Panc1 (cell line): ENCODE measurements at regions not wholly inside any gene's neighbourhood (a gene's known extent, or its start where the extent isn't known, plus 50 kb on each side); places are given as distances from the start of the nearest gene placed in this dataset.

Source experiments
- ATAC-seq: fragments of 200-7000 bp; cut with Tn5 transposase; 2 replicates; pipeline ENCODE4 v1.9.1; 2020; ENCODE audit warnings: mild to moderate bottlenecking, moderate library complexity
- BruUV-seq: library from RNA; stranded (reverse); fragments of 400-500 nt; replicated peaks from 2 replicates; lab custom pipeline; 2021; lab: Mats Ljungman, UMichigan
- CTCF ChIA-PET: fragments of 300-600 bp; sonication (Branson Sonifier 250); formaldehyde crosslinking; loops from one replicate; lab custom pipeline; 2022; ENCODE audit warnings: antibody characterized with exemption; lab: Charles Lee
- POLR2A ChIA-PET: fragments of 300-600 bp; sonication (Branson Sonifier 250); formaldehyde crosslinking; loops from one replicate; lab custom pipeline; 2022; ENCODE audit warnings: antibody characterized with exemption; lab: Charles Lee
- DNase-seq: peaks from one replicate; pipeline ENCODE4 v3.0.0-alpha.2; 2010; ENCODE audit warnings: low read depth, low spot score
- H3K27ac ChIP-seq: 2 replicates; pipeline ENCODE4 v1.5.1; 2011; ENCODE audit warnings: mild to moderate bottlenecking, low read length, inconsistent platforms
- H3K27me3 ChIP-seq: fragments of 200-500 bp; sonication (Bioruptor generic); 2 replicates; pipeline ENCODE4 v1.6.0; 2014; ENCODE audit warnings: low read length, inconsistent platforms; ENCODE audit not compliant: control insufficient read depth, insufficient read depth
- H3K36me3 ChIP-seq: fragments of 200-500 bp; sonication (Bioruptor generic); 2 replicates; pipeline ENCODE4 v1.5.1; 2014; ENCODE audit warnings: inconsistent platforms, mild to moderate bottlenecking, low read length, moderate library complexity; ENCODE audit not compliant: control insufficient read depth, insufficient read depth
- H3K4me1 ChIP-seq: 2 replicates; pipeline ENCODE4 v1.5.1; 2011; ENCODE audit warnings: inconsistent platforms, mild to moderate bottlenecking, low read length, moderate library complexity; ENCODE audit not compliant: control insufficient read depth, insufficient read depth
- H3K4me3 ChIP-seq, 2 experiments: 2 replicates each; pipeline ENCODE4 v1.5.1; 2011 to 2012; ENCODE audit warnings: low read depth in 2 of 2, low read length in 2 of 2, mild to moderate bottlenecking in 2 of 2, inconsistent platforms in 1 of 2, moderate library complexity in 1 of 2
- H3K9me3 ChIP-seq: fragments of 200-500 bp; sonication (Bioruptor generic); 2 replicates; pipeline ENCODE4 v1.5.1; 2014; ENCODE audit warnings: low read depth, mild to moderate bottlenecking, inconsistent platforms, low read length, moderate library complexity; ENCODE audit not compliant: control insufficient read depth, insufficient read depth
- CTCF ChIP-seq: fragments of 450-650 bp; IDR thresholded peaks from 2 replicates; pipeline ENCODE4 v1.5.1; 2017; ENCODE audit warnings: mild to moderate bottlenecking
- POLR2AphosphoS5 ChIP-seq: IDR thresholded peaks from 2 replicates; pipeline ENCODE4 v1.6.1; 2012; ENCODE audit warnings: mild to moderate bottlenecking, low read depth, low read length, moderate library complexity
- REST ChIP-seq, 2 experiments: IDR thresholded peaks; 2 replicates each; pipeline ENCODE4 v1.6.1; 2011 to 2012; ENCODE audit warnings: low read depth in 2 of 2, control low read depth in 1 of 2, low read length in 1 of 2, mild to moderate bottlenecking in 1 of 2, moderate library complexity in 1 of 2; ENCODE audit not compliant: insufficient read depth in 1 of 2
- SIN3A ChIP-seq: IDR thresholded peaks from 2 replicates; pipeline ENCODE4 v1.6.1; 2012; ENCODE audit warnings: low read depth, mild to moderate bottlenecking, low read length, moderate library complexity, borderline replicate concordance; ENCODE audit not compliant: insufficient read depth
- TCF7L2 ChIP-seq: IDR thresholded peaks from 2 replicates; pipeline ENCODE4 v1.6.1; 2011; ENCODE audit warnings: mild to moderate bottlenecking, low read depth, low read length, inconsistent platforms
- in situ Hi-C: cut with HindIII; loops from 2 replicates; pipeline ENCODE4 v1.10.0; 2016; ENCODE audit warnings: low sequenced_read_pairs, low pct_unique_long_range_greater_than_20kb
- intact Hi-C: fragments of 100-400 bp; cut with micrococcal nuclease; formaldehyde crosslinking; loops from one replicate; pipeline ENCODE4 v1.10.0; 2022; ENCODE audit not compliant: unreplicated experiment

- Histone ChIP-seq H3K27ac (no peak overlapping the region), H3K27me3 (no peaks in the 10 kb centered on the region), H3K9me3 (no peaks in the 10 kb centered on the region), H3K36me3 (no peaks in the 10 kb centered on the region), H3K4me3 (no peak overlapping the region), H3K4me1 (no peaks in the 10 kb centered on the region)
- CTCF ChIA-PET, result no interaction called here
- POLR2A ChIA-PET, result no interaction called here
- in situ Hi-C loops, result no loop called here
- no TSS peak for BruUV-seq
- intact Hi-C loops, result no loop called here
- TF ChIP-seq REST (IDR thresholded peaks at IDR 0.05; ENCODE audit: insufficient read depth in 1 of 2, low read depth in 2 of 2, low read length in 1 of 2) (no peak), TCF7L2 (no peak), CTCF (no peak), POLR2AphosphoS5 (no peak), SIN3A (no peak)
- ATAC-seq, result no peak
- DNase-seq, result no peak
Observed at GRCh38 chr10:10045765-10046028, 972.0 kb upstream of the CELF2 start.

GRCh38 chr10:10047426-10047825, 970.2 kb upstream of the CELF2 start:
- H3K9me3 ChIP-seq, result no peaks in the 10 kb centered on the region
- no peak overlapping the region for H3K27ac ChIP-seq
- no peak for DNase-seq
- H3K4me3 ChIP-seq, result no peak overlapping the region
- H3K4me1 ChIP-seq, result no peaks in the 10 kb centered on the region
- in situ Hi-C loops, result no loop called here
- TF ChIP-seq POLR2AphosphoS5, result no peak
- ChIA-PET POLR2A (no interaction called here), CTCF (no interaction called here)
- no peaks in the 10 kb centered on the region for H3K27me3 ChIP-seq
- BruUV-seq, result no TSS peak
- no peak for ATAC-seq
- intact Hi-C loops, result no loop called here
- H3K36me3 ChIP-seq, result no peaks in the 10 kb centered on the region

- intact Hi-C loops, result no loop called here
- BruUV-seq, result no TSS peak
- TF ChIP-seq CTCF, result no peak
- TF ChIP-seq REST (IDR thresholded peaks at IDR 0.05; ENCODE audit: insufficient read depth in 1 of 2, low read depth in 2 of 2, low read length in 1 of 2), result no peak
- TF ChIP-seq SIN3A, result no peak
- TF ChIP-seq TCF7L2, result no peak
- ChIA-PET CTCF (no interaction called here), POLR2A (no interaction called here)
- no peak for ATAC-seq
- Histone ChIP-seq H3K9me3 (no peaks in the 10 kb centered on the region), H3K27ac (no peak overlapping the region), H3K4me3 (no peak overlapping the region), H3K36me3 (no peaks in the 10 kb centered on the region), H3K27me3 (no peaks in the 10 kb centered on the region), H3K4me1 (no peaks in the 10 kb centered on the region)
- in situ Hi-C loops, result no loop called here
- no peak for DNase-seq
Observed at GRCh38 chr10:10053051-10053450, 964.6 kb upstream of the CELF2 start.
